Stimulated activated memory B cell treated with anti-CD40 and anti-IgM and Interleukin-4, amounts not matched to agents 10 μg/mL and 1 μg/mL and 100 μg/mL, for 72 hours (primary cell): ENCODE measurements at regions not wholly inside any gene's neighbourhood (a gene's known extent, or its start where the extent isn't known, plus 50 kb on each side); places are given as distances from the start of the nearest gene placed in this dataset.

Experiments
- ATAC-seq: fragments of 150-1000 bp; cut with Tn5 transposase; 2 replicates; pipeline ENCODE4 v1.10.0; 2021
- H3K27ac Mint-ChIP-seq: one replicate; pipeline ENCODE4 v1.8.0; 2022; ENCODE audit warnings: mild to moderate bottlenecking, mixed read lengths
- H3K27me3 Mint-ChIP-seq: one replicate; pipeline ENCODE4 v1.8.0; 2022; ENCODE audit warnings: mixed read lengths
- H3K36me3 Mint-ChIP-seq: one replicate; pipeline ENCODE4 v1.8.0; 2022; ENCODE audit warnings: mixed read lengths
- H3K4me1 Mint-ChIP-seq: one replicate; pipeline ENCODE4 v1.8.0; 2022; ENCODE audit warnings: mixed read lengths
- H3K4me3 Mint-ChIP-seq: one replicate; pipeline ENCODE4 v1.8.0; 2022; ENCODE audit warnings: mild to moderate bottlenecking, moderate library complexity, mixed read lengths
- H3K9me3 Mint-ChIP-seq: one replicate; pipeline ENCODE4 v1.8.0; 2022; ENCODE audit warnings: mixed read lengths

GRCh38 chr20:39163993-39164392 lies 201.8 kb downstream of the DHX35 start:
- H3K4me3 Mint-ChIP-seq = no peak overlapping the region
- ATAC-seq = no peak
- no peaks in the 10 kb centered on the region for H3K4me1 Mint-ChIP-seq
- peaks cover 25% of the 10 kb centered on the region for H3K27me3 Mint-ChIP-seq
- no peak overlapping the region for H3K27ac Mint-ChIP-seq
- no peaks in the 10 kb centered on the region for H3K36me3 Mint-ChIP-seq
- H3K9me3 Mint-ChIP-seq = no peaks in the 10 kb centered on the region

- no peaks in the 10 kb centered on the region for H3K36me3 Mint-ChIP-seq
Observed at GRCh38 chr20:39161900-39162299, 199.8 kb downstream of the DHX35 start.

GRCh38 chr20:39155971-39156370 lies 193.8 kb downstream of the DHX35 start:
- Mint-ChIP-seq H3K27ac (no peak overlapping the region), H3K4me1 (no peaks in the 10 kb centered on the region), H3K4me3 (no peak overlapping the region), H3K27me3 (peaks cover 64% of the 10 kb centered on the region), H3K9me3 (no peaks in the 10 kb centered on the region), H3K36me3 (no peaks in the 10 kb centered on the region)
- no peak for ATAC-seq

More at GRCh38 chr20:39161900-39162299, 199.8 kb downstream of the DHX35 start:
- Mint-ChIP-seq H3K27ac (no peak overlapping the region), H3K4me3 (no peak overlapping the region), H3K9me3 (no peaks in the 10 kb centered on the region), H3K4me1 (no peaks in the 10 kb centered on the region), H3K27me3 (peaks cover 35% of the 10 kb centered on the region)
- ATAC-seq = no peak

- Mint-ChIP-seq H3K27me3 (peaks cover 48% of the 10 kb centered on the region), H3K4me1 (no peaks in the 10 kb centered on the region), H3K4me3 (no peak overlapping the region), H3K27ac (no peak overlapping the region), H3K36me3 (no peaks in the 10 kb centered on the region), H3K9me3 (no peaks in the 10 kb centered on the region)
- no peak for ATAC-seq
Observed at GRCh38 chr20:39152742-39153141, 190.6 kb downstream of the DHX35 start.

GRCh38 chr20:39152126-39152525 lies 190.0 kb downstream of the DHX35 start:
- Mint-ChIP-seq H3K27ac (no peak overlapping the region), H3K36me3 (no peaks in the 10 kb centered on the region), H3K27me3 (peaks cover 42% of the 10 kb centered on the region), H3K9me3 (no peaks in the 10 kb centered on the region), H3K4me3 (no peak overlapping the region), H3K4me1 (no peaks in the 10 kb centered on the region)
- no peak for ATAC-seq

- no peak overlapping the region for H3K27ac Mint-ChIP-seq
- H3K36me3 Mint-ChIP-seq = no peaks in the 10 kb centered on the region
- no peaks in the 10 kb centered on the region for H3K9me3 Mint-ChIP-seq
- ATAC-seq = no peak
- H3K4me3 Mint-ChIP-seq = no peak overlapping the region
- no peaks in the 10 kb centered on the region for H3K4me1 Mint-ChIP-seq
- H3K27me3 Mint-ChIP-seq = peaks cover 32% of the 10 kb centered on the region
Observed at GRCh38 chr20:39150501-39150900, 188.4 kb downstream of the DHX35 start.

- Mint-ChIP-seq H3K36me3 (no peaks in the 10 kb centered on the region), H3K4me1 (no peaks in the 10 kb centered on the region), H3K9me3 (peaks cover 2% of the 10 kb centered on the region), H3K27me3 (peaks cover 15% of the 10 kb centered on the region), H3K27ac (no peak overlapping the region), H3K4me3 (no peak overlapping the region)
- ATAC-seq = no peak
Observed at GRCh38 chr20:39146394-39146793, 184.2 kb downstream of the DHX35 start.

- Mint-ChIP-seq H3K4me3 (no peak overlapping the region), H3K27me3 (peaks cover 10% of the 10 kb centered on the region), H3K9me3 (peaks cover 2% of the 10 kb centered on the region), H3K36me3 (no peaks in the 10 kb centered on the region), H3K4me1 (no peaks in the 10 kb centered on the region), H3K27ac (no peak overlapping the region)
- ATAC-seq = no peak
Observed at GRCh38 chr20:39145921-39146320, 183.8 kb downstream of the DHX35 start.

- Mint-ChIP-seq H3K27me3 (peaks cover 6% of the 10 kb centered on the region), H3K9me3 (peaks cover 2% of the 10 kb centered on the region), H3K27ac (no peak overlapping the region), H3K36me3 (no peaks in the 10 kb centered on the region), H3K4me3 (no peak overlapping the region), H3K4me1 (no peaks in the 10 kb centered on the region)
- ATAC-seq = no peak
Observed at GRCh38 chr20:39144757-39145156, 182.6 kb downstream of the DHX35 start.

GRCh38 chr20:39142407-39143096 lies 180.4 kb downstream of the DHX35 start:
- H3K4me1 Mint-ChIP-seq = no peaks in the 10 kb centered on the region
- H3K9me3 Mint-ChIP-seq = peaks cover 2% of the 10 kb centered on the region
- no peak overlapping the region for H3K27ac Mint-ChIP-seq
- no peaks in the 10 kb centered on the region for H3K36me3 Mint-ChIP-seq
- no peak for ATAC-seq
- H3K27me3 Mint-ChIP-seq = peaks cover 20% of the 10 kb centered on the region
- H3K4me3 Mint-ChIP-seq = no peak overlapping the region

- Mint-ChIP-seq H3K36me3 (no peaks in the 10 kb centered on the region), H3K27me3 (peaks cover 34% of the 10 kb centered on the region), H3K9me3 (no peaks in the 10 kb centered on the region), H3K4me3 (no peak overlapping the region), H3K27ac (no peak overlapping the region), H3K4me1 (no peaks in the 10 kb centered on the region)
- no peak for ATAC-seq
Observed at GRCh38 chr20:39137299-39137698, 175.2 kb downstream of the DHX35 start.

- ATAC-seq = no peak
- no peaks in the 10 kb centered on the region for H3K9me3 Mint-ChIP-seq
- no peak overlapping the region for H3K27ac Mint-ChIP-seq
Observed at GRCh38 chr20:39136798-39137197, 174.7 kb downstream of the DHX35 start.

GRCh38 chr20:39135885-39136544 lies 173.9 kb downstream of the DHX35 start:
- no peak for ATAC-seq
- H3K27ac Mint-ChIP-seq = no peak overlapping the region
- H3K27me3 Mint-ChIP-seq = peaks cover 34% of the 10 kb centered on the region
- no peaks in the 10 kb centered on the region for H3K9me3 Mint-ChIP-seq
- H3K36me3 Mint-ChIP-seq = no peaks in the 10 kb centered on the region
- no peak overlapping the region for H3K4me3 Mint-ChIP-seq
- H3K4me1 Mint-ChIP-seq = no peaks in the 10 kb centered on the region

More at GRCh38 chr20:39136798-39137197, 174.7 kb downstream of the DHX35 start:
- Mint-ChIP-seq H3K4me1 (no peaks in the 10 kb centered on the region), H3K4me3 (no peak overlapping the region), H3K36me3 (no peaks in the 10 kb centered on the region), H3K27me3 (peaks cover 34% of the 10 kb centered on the region)

GRCh38 chr20:39133201-39133600 lies 171.1 kb downstream of the DHX35 start:
- ATAC-seq = peak; percentile 10
- Mint-ChIP-seq H3K4me1 (no peaks in the 10 kb centered on the region), H3K36me3 (no peaks in the 10 kb centered on the region), H3K27ac (no peak overlapping the region), H3K9me3 (no peaks in the 10 kb centered on the region), H3K4me3 (no peak overlapping the region), H3K27me3 (peaks cover 18% of the 10 kb centered on the region)

- no peaks in the 10 kb centered on the region for H3K9me3 Mint-ChIP-seq
- H3K27me3 Mint-ChIP-seq = peaks cover 13% of the 10 kb centered on the region
- no peaks in the 10 kb centered on the region for H3K4me1 Mint-ChIP-seq
- no peak overlapping the region for H3K27ac Mint-ChIP-seq
- H3K36me3 Mint-ChIP-seq = no peaks in the 10 kb centered on the region
- ATAC-seq = no peak
- no peak overlapping the region for H3K4me3 Mint-ChIP-seq
Observed at GRCh38 chr20:39132511-39132910, 170.4 kb downstream of the DHX35 start.

- no peaks in the 10 kb centered on the region for H3K36me3 Mint-ChIP-seq
- H3K9me3 Mint-ChIP-seq = no peaks in the 10 kb centered on the region
- H3K27me3 Mint-ChIP-seq = peaks cover 9% of the 10 kb centered on the region
- no peak overlapping the region for H3K27ac Mint-ChIP-seq
- H3K4me1 Mint-ChIP-seq = no peaks in the 10 kb centered on the region
- ATAC-seq = no peak
- H3K4me3 Mint-ChIP-seq = no peak overlapping the region
Observed at GRCh38 chr20:39132093-39132492, 169.9 kb downstream of the DHX35 start.
